K562 (cell line): ENCODE measurements at regions not wholly inside any gene's neighbourhood (a gene's known extent, or its start where the extent isn't known, plus 50 kb on each side); places are given as distances from the start of the nearest gene placed in this dataset.

Source experiments
- ATAC-seq: fragments of 200-7000 bp; cut with Tn5 transposase; 3 replicates; pipeline ENCODE4 v1.9.1; 2020; ENCODE audit warnings: moderate library complexity
- BruUV-seq: library from RNA; stranded (reverse); fragments of 400-500 nt; replicated peaks from 2 replicates; lab custom pipeline; 2021; lab: Mats Ljungman, UMichigan
- CTCF ChIA-PET: fragments of 300-600 bp; formaldehyde crosslinking; extraction: SDS; loops from one replicate; lab custom pipeline; 2021; ENCODE audit warnings: low intra/inter-chr PET ratio; lab: Yijun Ruan, JAX
- POLR2A ChIA-PET: fragments of 300-600, 350-650 bp; sonication (Branson Sonifier 250); formaldehyde crosslinking; extraction: SDS; loops from one replicate; lab custom pipeline; 2021; ENCODE audit warnings: antibody characterized with exemption, inconsistent platforms; lab: Yijun Ruan, JAX
- DNase-seq, 4 experiments: peaks; one replicate each; pipeline versions ENCODE4 v3.0.0 to v3.0.0-alpha.2; 2011 to 2018; ENCODE audit warnings: low spot score in 3 of 4, mixed read lengths in 3 of 4; ENCODE audit errors: extremely low read depth in 1 of 4
- FAIRE-seq: peaks from 2 replicates; lab custom pipeline; 2011; peaks lifted over from hg19 to GRCh38; lab: Jason Lieb, UNC
- H2AFZ ChIP-seq: 2 replicates; pipeline ENCODE4 v1.6.0; 2011; ENCODE audit warnings: low read depth, low read length, control low read depth, inconsistent platforms
- H3K27ac ChIP-seq: fragments of 200-600 bp; 3 replicates; pipeline ENCODE4 v1.8.0; 2011; ENCODE audit warnings: low read depth, mild to moderate bottlenecking, control low read depth, inconsistent platforms, low read length, moderate library complexity, mixed read lengths; ENCODE audit errors: extremely low read depth
- H3K27me3 ChIP-seq, 2 experiments: fragments of 300-600 bp in 1 of 2; 2 replicates in 1 of 2; 3 replicates in 1 of 2; pipeline versions ENCODE4 v1.6.0 to v1.8.0; 2011; ENCODE audit warnings: inconsistent platforms in 2 of 2, low read length in 2 of 2, mild to moderate bottlenecking in 1 of 2, mixed read lengths in 1 of 2, moderate library complexity in 1 of 2; ENCODE audit not compliant: control insufficient read depth in 2 of 2, insufficient read depth in 2 of 2
- H3K36me3 ChIP-seq: fragments of 300-600 bp; 3 replicates; pipeline ENCODE4 v1.8.0; 2011; ENCODE audit warnings: mild to moderate bottlenecking, low read length, inconsistent platforms; ENCODE audit not compliant: control insufficient read depth, insufficient read depth
- H3K4me1 ChIP-seq, 2 experiments: fragments of 200-600 bp in 1 of 2; replicated peaks in 1 of 2; 2 replicates in 1 of 2; 3 replicates in 1 of 2; pipeline versions ENCODE4 v1.5.1 to v1.8.0; 2011; ENCODE audit warnings: inconsistent platforms in 2 of 2, low read length in 2 of 2, mild to moderate bottlenecking in 1 of 2, mixed read lengths in 1 of 2, moderate library complexity in 1 of 2; ENCODE audit not compliant: control insufficient read depth in 2 of 2, insufficient read depth in 2 of 2
- H3K4me2 ChIP-seq: 2 replicates; pipeline ENCODE4 v1.6.1; 2011; ENCODE audit warnings: low read length, control low read depth, inconsistent platforms, mixed read lengths; ENCODE audit not compliant: insufficient read depth
- H3K4me3 ChIP-seq: fragments of 200-600 bp; sonication (generic), shearing (Covaris generic); 2 replicates; pipeline ENCODE4 v1.5.1; 2016; ENCODE audit warnings: control low read depth, inconsistent platforms
- H3K79me2 ChIP-seq: fragments of 200-600 bp; 3 replicates; pipeline ENCODE4 v1.8.0; 2011; ENCODE audit warnings: low read length, inconsistent platforms; ENCODE audit not compliant: control insufficient read depth, insufficient read depth
- H3K9ac ChIP-seq, 2 experiments: 2 replicates each; pipeline versions ENCODE4 v1.6.0 to v1.6.1; 2011; ENCODE audit warnings: low read depth in 2 of 2, low read length in 2 of 2, control low read depth in 1 of 2, inconsistent platforms in 1 of 2, mild to moderate bottlenecking in 1 of 2, mixed read lengths in 1 of 2; ENCODE audit not compliant: insufficient read depth in 1 of 2
- H3K9me1 ChIP-seq: one replicate; pipeline ENCODE4 v1.6.0; 2011; ENCODE audit warnings: inconsistent platforms, mild to moderate bottlenecking, low read length, moderate library complexity; ENCODE audit not compliant: control insufficient read depth, insufficient read depth
- H3K9me3 ChIP-seq: replicated peaks from 2 replicates; pipeline ENCODE4 v1.5.1; 2011; ENCODE audit warnings: low read depth, low read length, inconsistent platforms; ENCODE audit not compliant: control insufficient read depth, insufficient read depth
- H4K20me1 ChIP-seq: replicated peaks from 2 replicates; pipeline ENCODE4 v1.6.1; 2011; ENCODE audit warnings: low read length, inconsistent platforms, mixed read lengths; ENCODE audit not compliant: control insufficient read depth, insufficient read depth
- BMI1 ChIP-seq: fragments of 150-350 bp; IDR thresholded peaks from 2 replicates; pipeline ENCODE4 v1.6.1; 2014; ENCODE audit warnings: low read length
- BRCA1 ChIP-seq, 2 experiments: fragments of 450-650 bp in 1 of 2; sonication (generic) in 1 of 2; formaldehyde crosslinking in 1 of 2; IDR thresholded peaks; 2 replicates each; pipeline versions ENCODE4 v1.5.0 to v1.6.1; 2017 to 2020; ENCODE audit warnings: mild to moderate bottlenecking in 1 of 2, missing genetic modification reagents in 1 of 2
- CEBPB ChIP-seq: fragments of 450-650 bp; IDR thresholded peaks from 2 replicates; pipeline ENCODE4 v1.6.1; 2016; ENCODE audit warnings: missing genetic modification characterization, missing compliant biosample characterization
- DPF2 ChIP-seq: fragments of 450-650 bp; IDR thresholded peaks from 2 replicates; pipeline ENCODE4 v1.6.1; 2016
- MCM5 ChIP-seq: fragments of 450-650 bp; IDR thresholded peaks from 2 replicates; pipeline ENCODE4 v1.6.1; 2016; ENCODE audit warnings: low read depth
- RCOR1 ChIP-seq, 2 experiments: IDR thresholded peaks; 2 replicates each; pipeline ENCODE4 v1.6.1; 2012; ENCODE audit warnings: low read depth in 2 of 2, low read length in 2 of 2, borderline replicate concordance in 1 of 2, improper control_type of control experiment in 1 of 2
- ZNF717 ChIP-seq: fragments of 250-450 bp; sonication (Bioruptor Pico); IDR thresholded peaks from 2 replicates; pipeline ENCODE4 v1.5.0; 2021
- WGBS: fragments of 100-300 bp; shearing (Covaris generic); methylation state at CpG from one replicate; pipeline ENCODE4 v1.1.6; 2016; ENCODE audit warnings: low coverage, mixed read lengths; ENCODE audit not compliant: insufficient coverage; ENCODE audit errors: missing lambda C conversion rate; 5-methylcytosine and 5-hydroxymethylcytosine counted together
- in situ Hi-C: fragments of 300-500 bp; cut with MboI; formaldehyde crosslinking; loops from 4 replicates; pipeline ENCODE4 v1.15.0; 2018; ENCODE audit warnings: inconsistent platforms, mixed read lengths
- intact Hi-C: fragments of 100-400 bp; cut with micrococcal nuclease; formaldehyde crosslinking; loops from 2 replicates; pipeline ENCODE4 v1.14.2; 2022

DNA sequence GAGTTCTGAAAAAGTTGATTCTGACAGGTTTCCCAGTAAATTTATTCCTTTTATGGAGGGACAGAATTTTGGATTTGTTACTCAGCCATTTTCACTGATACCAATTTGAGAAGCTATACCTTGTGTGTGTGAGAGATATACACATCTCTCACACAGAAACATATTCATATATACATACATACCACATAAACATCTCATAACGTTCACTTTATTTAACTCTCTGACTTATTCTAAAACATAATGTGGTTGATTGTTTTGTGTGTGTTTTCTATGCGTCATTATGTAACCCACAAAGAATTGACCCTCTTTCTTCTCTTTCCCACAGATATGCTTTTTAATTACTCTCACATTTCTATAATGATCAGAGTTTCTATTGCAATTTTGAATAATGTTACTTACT, 570.8 kb upstream of the TLE4 start:
- WGBS = 0% methylated on average over 2 of the region's 2 CpGs
- DNase-seq = no peak
- CTCF ChIA-PET = no interaction called here
- in situ Hi-C loops = no loop called here
- no peaks in the 10 kb centered on the region for H3K79me2 ChIP-seq
- no peak for TF ChIP-seq ZNF717
- TF ChIP-seq BMI1 = no peak
- TF ChIP-seq CEBPB (tag) = no peak
- TF ChIP-seq MCM5 = no peak
- TF ChIP-seq DPF2 = no peak
- no peak for TF ChIP-seq RCOR1 (IDR thresholded peaks at IDR 0.05; ENCODE audit: borderline replicate concordance in 1 of 2, low read depth in 2 of 2, low read length in 2 of 2)
- TF ChIP-seq, all 486 proteins: peak for 0
- POLR2A ChIA-PET = no interaction called here
- FAIRE-seq (no peak), ATAC-seq (no peak)
- intact Hi-C loops = no loop called here
- no peaks in the 10 kb centered on the region for H3K9me1 ChIP-seq
- H3K9ac ChIP-seq = no peak overlapping the region
- H3K27ac ChIP-seq = no peak overlapping the region
- no peaks in the 10 kb centered on the region for H3K4me1 ChIP-seq
- no peaks in the 10 kb centered on the region for H3K27me3 ChIP-seq
- no peaks in the 10 kb centered on the region for H3K9me3 ChIP-seq
- no peak overlapping the region for H2AFZ ChIP-seq
- no TSS peak for BruUV-seq
- no peaks in the 10 kb centered on the region for H4K20me1 ChIP-seq
- H3K4me2 ChIP-seq = no peak overlapping the region
- H3K36me3 ChIP-seq = no peaks in the 10 kb centered on the region
- H3K4me3 ChIP-seq = no peak overlapping the region

DNA sequence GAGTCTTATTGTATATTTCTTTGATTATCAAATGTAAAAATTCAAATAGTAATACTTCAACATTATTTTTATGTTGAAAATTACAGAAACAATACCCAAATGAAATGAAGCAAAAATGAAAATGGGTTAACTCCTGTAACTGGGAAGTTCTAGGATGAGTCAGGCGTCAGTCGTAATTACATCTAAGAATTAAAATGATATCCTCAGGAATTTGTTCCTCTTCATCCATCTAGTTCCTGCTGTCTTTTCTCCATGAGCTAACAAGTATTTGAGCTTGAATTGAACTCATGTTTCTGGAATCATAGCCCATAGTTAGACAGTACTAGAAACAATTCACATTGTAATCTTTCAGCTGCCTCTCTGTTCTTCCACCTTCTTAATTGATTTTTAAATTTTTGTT, 568.3 kb upstream of the TLE4 start:
- Histone ChIP-seq H3K9ac (no peak overlapping the region), H3K9me3 (no peaks in the 10 kb centered on the region), H3K79me2 (no peaks in the 10 kb centered on the region), H4K20me1 (no peaks in the 10 kb centered on the region), H3K27ac (no peak overlapping the region), H3K27me3 (no peaks in the 10 kb centered on the region), H2AFZ (no peak overlapping the region), H3K9me1 (no peaks in the 10 kb centered on the region), H3K4me3 (no peak overlapping the region), H3K36me3 (no peaks in the 10 kb centered on the region), H3K4me2 (no peak overlapping the region), H3K4me1 (no peaks in the 10 kb centered on the region)
- BruUV-seq = no TSS peak
- DNase-seq (no peak), ATAC-seq (no peak), FAIRE-seq (no peak)
- no CpG with 5 or more reads among the region's 2 CpGs for WGBS
- in situ Hi-C loops = no loop called here
- ChIA-PET POLR2A (no interaction called here), CTCF (no interaction called here)
- intact Hi-C loops = no loop called here
- TF ChIP-seq BRCA1 (IDR thresholded peaks at IDR 0.05) (no peak), BRCA1 (CRISPR knock-in tag; IDR thresholded peaks at IDR 0.05) (no peak)
